HEK293 (cell line): ENCODE measurements at regions not wholly inside any gene's neighbourhood (a gene's known extent, or its start where the extent isn't known, plus 50 kb on each side); places are given as distances from the start of the nearest gene placed in this dataset.
"Not testable (repeated sequence)": the region's sequence is repeated elsewhere in the genome, so short reads cannot be mapped to it uniquely, and the experiment has no call there.

Source experiments
- CTCF ChIA-PET: fragments of 350-600 bp; formaldehyde crosslinking; extraction: SDS; loops from one replicate; lab custom pipeline; 2021; ENCODE audit warnings: antibody characterized with exemption; lab: Yijun Ruan, JAX
- POLR2A ChIA-PET: fragments of 300-600 bp; formaldehyde crosslinking; extraction: SDS; loops from one replicate; lab custom pipeline; 2020; ENCODE audit warnings: antibody characterized with exemption, inconsistent platforms; lab: Yijun Ruan, JAX
- H3K27ac ChIP-seq: fragments of 200-500 bp; sonication (Bioruptor generic); 2 replicates; pipeline ENCODE4 v1.5.1; 2014; ENCODE audit warnings: low read depth, low read length, control low read depth, inconsistent platforms; ENCODE audit errors: extremely low read depth
- H3K36me3 ChIP-seq, 2 experiments: fragments of 200-500 bp in 1 of 2; sonication (Bioruptor generic) in 1 of 2; 1 replicate in 1 of 2; 2 replicates in 1 of 2; pipeline ENCODE4 v1.5.1; 2014 to 2017; ENCODE audit warnings: inconsistent platforms in 2 of 2, low read length in 2 of 2; ENCODE audit not compliant: control insufficient read depth in 2 of 2, insufficient read depth in 1 of 2
- H3K4me1 ChIP-seq: fragments of 200-500 bp; sonication (Bioruptor generic); 2 replicates; pipeline ENCODE4 v1.5.1; 2014; ENCODE audit warnings: mild to moderate bottlenecking, low read length, inconsistent platforms; ENCODE audit not compliant: control insufficient read depth, insufficient read depth
- H3K4me3 ChIP-seq: 2 replicates; pipeline ENCODE4 v1.5.1; 2011; ENCODE audit warnings: low read depth, mild to moderate bottlenecking, control low read depth, low read length, moderate library complexity
- H3K9me3 ChIP-seq: fragments of 200-500 bp; sonication (Bioruptor generic); 2 replicates; pipeline ENCODE4 v1.5.1; 2014; ENCODE audit warnings: low read depth, low read length, inconsistent platforms; ENCODE audit not compliant: control insufficient read depth, insufficient read depth
- YY1 ChIP-seq: fragments of 450-650 bp; formaldehyde crosslinking; IDR thresholded peaks from 2 replicates; pipeline ENCODE4 v1.5.1; 2018; ENCODE audit warnings: missing biosample characterization, missing genetic modification characterization
- ZFP69B ChIP-seq: fragments of 450-650 bp; formaldehyde crosslinking; IDR thresholded peaks from 2 replicates; pipeline ENCODE4 v1.5.1; 2016; ENCODE audit warnings: missing biosample characterization, missing genetic modification characterization
- ZNF169 ChIP-seq: fragments of 450-650 bp; formaldehyde crosslinking; IDR thresholded peaks from 2 replicates; pipeline ENCODE4 v1.5.1; 2016; ENCODE audit warnings: missing biosample characterization, missing genetic modification characterization
- ZNF548 ChIP-seq: fragments of 450-650 bp; formaldehyde crosslinking; IDR thresholded peaks from 2 replicates; pipeline ENCODE4 v1.5.1; 2016; ENCODE audit warnings: missing biosample characterization, missing genetic modification characterization
- ZNF558 ChIP-seq: fragments of 450-650 bp; formaldehyde crosslinking; IDR thresholded peaks from 2 replicates; pipeline ENCODE4 v1.5.1; 2016; ENCODE audit warnings: missing biosample characterization, missing genetic modification characterization
- TF ChIP-seq, protein P1 (sequence below): fragments of 450-650 bp; formaldehyde crosslinking; IDR thresholded peaks from 2 replicates; pipeline ENCODE4 v1.5.1; 2016; ENCODE audit warnings: missing biosample characterization, missing genetic modification characterization
- TF ChIP-seq, protein P2 (sequence below): fragments of 450-650 bp; formaldehyde crosslinking; IDR thresholded peaks from 2 replicates; pipeline ENCODE4 v1.5.1; 2016; ENCODE audit warnings: missing biosample characterization, missing genetic modification characterization
- TF ChIP-seq, protein P3 (sequence below): fragments of 450-650 bp; formaldehyde crosslinking; IDR thresholded peaks from 2 replicates; pipeline ENCODE4 v1.5.1; 2016; ENCODE audit warnings: missing biosample characterization, missing genetic modification characterization

DNA sequence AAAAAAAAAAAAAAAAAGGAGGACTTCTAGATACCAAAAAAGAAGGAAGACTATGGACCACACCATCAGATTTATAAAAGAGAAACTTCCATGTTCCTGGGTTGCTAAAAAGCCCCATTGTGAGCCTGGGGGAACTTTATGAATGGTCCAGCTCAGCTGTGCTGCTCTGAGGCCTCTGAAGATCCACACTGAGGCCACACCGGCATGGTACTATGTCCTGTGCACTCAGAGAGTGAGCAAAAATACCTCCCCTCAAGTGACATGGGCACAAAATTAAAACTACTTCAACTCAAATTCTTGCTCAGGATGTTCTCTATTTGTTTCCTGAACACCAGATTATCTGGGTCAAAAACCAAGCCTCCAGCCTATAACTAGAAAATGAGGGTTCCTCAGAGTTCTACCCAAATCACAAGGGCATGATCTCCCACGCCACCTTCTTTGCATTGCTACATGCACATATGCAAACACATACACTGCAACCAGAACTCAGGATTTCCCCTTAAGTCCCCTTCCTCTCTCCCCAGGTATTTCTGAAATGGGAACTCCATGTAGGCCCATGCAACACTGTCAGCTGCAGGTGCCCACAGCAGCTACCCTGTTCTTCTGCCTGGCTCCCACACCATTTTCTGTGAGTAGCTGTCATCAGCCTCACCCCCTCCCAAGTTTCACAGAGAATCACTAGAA lies 94.4 kb downstream of the SH3GLB1 start:
- no peak overlapping the region for H3K4me3 ChIP-seq
- no peaks in the 10 kb centered on the region for H3K9me3 ChIP-seq
- no peak overlapping the region for H3K27ac ChIP-seq
- CTCF ChIA-PET = interaction anchor here (0.6 to 0.7 kb wide), 2 partner anchors 14 to 28 kb away, joined by 4 to 5 read pairs; no protein-coding TSS in a partner anchor
- no peaks in the 10 kb centered on the region for H3K36me3 ChIP-seq
- peaks cover 1% of the 10 kb centered on the region for H3K4me1 ChIP-seq
- TF ChIP-seq ZNF169 = no peak
- TF ChIP-seq, protein P1, sequence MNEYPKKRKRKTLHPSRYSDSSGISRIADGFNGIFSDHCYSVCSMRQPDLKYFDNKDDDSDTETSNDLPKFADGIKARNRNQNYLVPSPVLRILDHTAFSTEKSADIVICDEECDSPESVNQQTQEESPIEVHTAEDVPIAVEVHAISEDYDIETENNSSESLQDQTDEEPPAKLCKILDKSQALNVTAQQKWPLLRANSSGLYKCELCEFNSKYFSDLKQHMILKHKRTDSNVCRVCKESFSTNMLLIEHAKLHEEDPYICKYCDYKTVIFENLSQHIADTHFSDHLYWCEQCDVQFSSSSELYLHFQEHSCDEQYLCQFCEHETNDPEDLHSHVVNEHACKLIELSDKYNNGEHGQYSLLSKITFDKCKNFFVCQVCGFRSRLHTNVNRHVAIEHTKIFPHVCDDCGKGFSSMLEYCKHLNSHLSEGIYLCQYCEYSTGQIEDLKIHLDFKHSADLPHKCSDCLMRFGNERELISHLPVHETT (tag by site-specific recombination) = no peak
- TF ChIP-seq YY1 (tag by site-specific recombination) = no peak
- TF ChIP-seq, protein P2, sequence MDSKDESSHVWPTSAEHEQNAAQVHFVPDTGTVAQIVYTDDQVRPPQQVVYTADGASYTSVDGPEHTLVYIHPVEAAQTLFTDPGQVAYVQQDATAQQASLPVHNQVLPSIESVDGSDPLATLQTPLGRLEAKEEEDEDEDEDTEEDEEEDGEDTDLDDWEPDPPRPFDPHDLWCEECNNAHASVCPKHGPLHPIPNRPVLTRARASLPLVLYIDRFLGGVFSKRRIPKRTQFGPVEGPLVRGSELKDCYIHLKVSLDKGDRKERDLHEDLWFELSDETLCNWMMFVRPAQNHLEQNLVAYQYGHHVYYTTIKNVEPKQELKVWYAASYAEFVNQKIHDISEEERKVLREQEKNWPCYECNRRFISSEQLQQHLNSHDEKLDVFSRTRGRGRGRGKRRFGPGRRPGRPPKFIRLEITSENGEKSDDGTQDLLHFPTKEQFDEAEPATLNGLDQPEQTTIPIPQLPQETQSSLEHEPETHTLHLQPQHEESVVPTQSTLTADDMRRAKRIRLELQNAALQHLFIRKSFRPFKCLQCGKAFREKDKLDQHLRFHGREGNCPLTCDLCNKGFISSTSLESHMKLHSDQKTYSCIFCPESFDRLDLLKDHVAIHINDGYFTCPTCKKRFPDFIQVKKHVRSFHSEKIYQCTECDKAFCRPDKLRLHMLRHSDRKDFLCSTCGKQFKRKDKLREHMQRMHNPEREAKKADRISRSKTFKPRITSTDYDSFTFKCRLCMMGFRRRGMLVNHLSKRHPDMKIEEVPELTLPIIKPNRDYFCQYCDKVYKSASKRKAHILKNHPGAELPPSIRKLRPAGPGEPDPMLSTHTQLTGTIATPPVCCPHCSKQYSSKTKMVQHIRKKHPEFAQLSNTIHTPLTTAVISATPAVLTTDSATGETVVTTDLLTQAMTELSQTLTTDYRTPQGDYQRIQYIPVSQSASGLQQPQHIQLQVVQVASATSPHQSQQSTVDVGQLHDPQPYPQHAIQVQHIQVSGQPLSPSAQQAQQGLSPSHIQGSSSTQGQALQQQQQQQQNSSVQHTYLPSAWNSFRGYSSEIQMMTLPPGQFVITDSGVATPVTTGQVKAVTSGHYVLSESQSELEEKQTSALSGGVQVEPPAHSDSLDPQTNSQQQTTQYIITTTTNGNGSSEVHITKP (tag by site-specific recombination) = peak; percentile 14; the same call in 1 of the 2 replicates
- no peak for TF ChIP-seq ZNF548
- TF ChIP-seq ZFP69B (tag by site-specific recombination) = no peak
- TF ChIP-seq, protein P3, sequence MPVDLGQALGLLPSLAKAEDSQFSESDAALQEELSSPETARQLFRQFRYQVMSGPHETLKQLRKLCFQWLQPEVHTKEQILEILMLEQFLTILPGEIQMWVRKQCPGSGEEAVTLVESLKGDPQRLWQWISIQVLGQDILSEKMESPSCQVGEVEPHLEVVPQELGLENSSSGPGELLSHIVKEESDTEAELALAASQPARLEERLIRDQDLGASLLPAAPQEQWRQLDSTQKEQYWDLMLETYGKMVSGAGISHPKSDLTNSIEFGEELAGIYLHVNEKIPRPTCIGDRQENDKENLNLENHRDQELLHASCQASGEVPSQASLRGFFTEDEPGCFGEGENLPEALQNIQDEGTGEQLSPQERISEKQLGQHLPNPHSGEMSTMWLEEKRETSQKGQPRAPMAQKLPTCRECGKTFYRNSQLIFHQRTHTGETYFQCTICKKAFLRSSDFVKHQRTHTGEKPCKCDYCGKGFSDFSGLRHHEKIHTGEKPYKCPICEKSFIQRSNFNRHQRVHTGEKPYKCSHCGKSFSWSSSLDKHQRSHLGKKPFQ (tag by site-specific recombination) = no peak
- no peak for TF ChIP-seq ZNF558 (tag by site-specific recombination)
- POLR2A ChIA-PET = no interaction called here

DNA sequence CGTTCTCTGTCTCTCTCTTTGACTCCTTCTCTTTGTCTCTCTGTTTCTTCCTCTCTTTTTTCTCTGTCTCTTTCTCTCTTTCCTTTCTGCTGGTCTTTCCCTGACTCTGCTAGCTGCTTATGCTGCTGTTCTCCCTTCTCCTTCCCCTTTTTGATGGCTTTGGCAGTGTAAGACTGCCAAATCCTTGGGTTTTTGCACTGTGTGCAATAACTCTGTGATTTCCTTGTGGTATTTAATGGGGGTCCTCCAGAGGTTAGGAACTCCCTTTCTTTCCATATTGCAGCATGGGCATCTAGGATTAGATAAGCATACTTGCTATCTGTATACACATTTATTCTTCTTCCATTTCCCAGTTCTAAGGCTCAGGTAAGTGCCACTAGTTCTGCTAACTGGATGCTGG lies 99.3 kb downstream of the SH3GLB1 start:
- H3K9me3 ChIP-seq, CTCF ChIA-PET, H3K36me3 ChIP-seq, H3K4me3 ChIP-seq, H3K27ac ChIP-seq, POLR2A ChIA-PET, H3K4me1 ChIP-seq: not testable (repeated sequence)

DNA sequence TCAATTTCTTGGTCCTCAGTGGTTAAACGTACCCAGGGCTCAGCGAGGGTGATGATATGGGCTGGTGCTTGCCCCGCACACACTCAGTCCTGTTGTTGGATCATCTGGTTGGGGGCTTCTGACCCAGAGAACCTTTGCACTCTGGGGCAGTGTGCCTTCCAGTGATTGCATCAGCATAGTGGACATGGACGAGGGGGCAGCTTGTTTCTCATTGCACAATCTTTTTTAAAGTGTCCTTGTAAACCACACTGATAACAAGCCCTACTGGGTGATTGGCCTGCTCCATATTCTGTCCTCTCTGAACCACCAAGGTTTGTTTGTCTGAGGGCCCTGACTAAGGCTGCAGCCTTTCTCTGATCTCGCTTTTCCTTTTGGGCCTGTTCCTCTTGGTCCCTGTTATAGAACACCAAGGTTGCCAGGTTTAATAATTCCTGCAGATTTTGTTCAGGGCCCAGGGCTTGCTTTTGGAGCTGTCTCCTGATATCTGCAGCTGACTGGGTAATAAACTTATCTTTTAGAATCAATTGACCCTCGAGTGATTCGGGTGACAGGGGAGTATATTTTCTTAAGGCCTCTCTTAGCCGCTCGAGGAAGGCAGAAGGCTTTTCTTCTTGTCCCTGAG lies 101.6 kb downstream of the SH3GLB1 start:
- CTCF ChIA-PET, H3K36me3 ChIP-seq, H3K27ac ChIP-seq, H3K4me3 ChIP-seq, POLR2A ChIA-PET, H3K9me3 ChIP-seq, H3K4me1 ChIP-seq: not testable (repeated sequence)
